H1 (cell line): ENCODE measurements at regions not wholly inside any gene's neighbourhood (a gene's known extent, or its start where the extent isn't known, plus 50 kb on each side); places are given as distances from the start of the nearest gene placed in this dataset.

Source experiments
- BCL11A ChIP-seq, 2 experiments: IDR thresholded peaks; one replicate each; pipeline ENCODE4 v1.6.1; 2011; ENCODE audit warnings: low read depth in 2 of 2, low read length in 2 of 2, mild to moderate bottlenecking in 2 of 2
- CTCF ChIP-seq, 3 experiments: IDR thresholded peaks; 1 replicate in 2 of 3; 2 replicates in 1 of 3; pipeline versions ENCODE4 v1.5.1 to v1.6.1; 2011; ENCODE audit warnings: low read length in 3 of 3, mild to moderate bottlenecking in 3 of 3, inconsistent platforms in 2 of 3, low read depth in 1 of 3, moderate library complexity in 1 of 3; ENCODE audit not compliant: insufficient read depth in 1 of 3; ENCODE audit errors: control extremely low read depth in 1 of 3
- EP300 ChIP-seq, 2 experiments: IDR thresholded peaks; 1 replicate in 1 of 2; 2 replicates in 1 of 2; pipeline ENCODE4 v1.6.1; 2011 to 2012; ENCODE audit warnings: low read depth in 2 of 2, low read length in 2 of 2, mild to moderate bottlenecking in 2 of 2, borderline replicate concordance in 1 of 2, inconsistent platforms in 1 of 2, moderate library complexity in 1 of 2
- FOSL1 ChIP-seq: IDR thresholded peaks from 2 replicates; pipeline ENCODE4 v1.6.1; 2011; ENCODE audit warnings: mild to moderate bottlenecking, low read depth, low read length, moderate library complexity; ENCODE audit not compliant: insufficient read depth
- GABPA ChIP-seq: IDR thresholded peaks from 2 replicates; pipeline ENCODE4 v1.6.1; 2011; ENCODE audit warnings: mild to moderate bottlenecking, low read length, moderate library complexity, borderline replicate concordance; ENCODE audit not compliant: insufficient read depth
- HDAC6 ChIP-seq: IDR thresholded peaks from one replicate; pipeline ENCODE4 v1.7.1; 2012; ENCODE audit warnings: low read depth, mild to moderate bottlenecking, inconsistent platforms, low read length, moderate library complexity
- MAX ChIP-seq: IDR thresholded peaks from 2 replicates; pipeline ENCODE4 v1.6.1; 2012; ENCODE audit warnings: inconsistent platforms
- POLR2A ChIP-seq, 2 experiments: IDR thresholded peaks; 1 replicate in 1 of 2; 2 replicates in 1 of 2; pipeline ENCODE4 v1.6.1; 2011; ENCODE audit warnings: low read depth in 2 of 2, low read length in 2 of 2, mild to moderate bottlenecking in 2 of 2; ENCODE audit errors: control extremely low read depth in 1 of 2
- SIN3A ChIP-seq, 2 experiments: IDR thresholded peaks in 1 of 2; conservative IDR thresholded peaks in 1 of 2; 2 replicates each; pipeline ENCODE4 v1.6.1; 2011 to 2012; ENCODE audit warnings: low read length in 2 of 2, improper control_type of control experiment in 1 of 2, low read depth in 1 of 2, mild to moderate bottlenecking in 1 of 2
- SP4 ChIP-seq: IDR thresholded peaks from 2 replicates; pipeline ENCODE4 v1.6.1; 2012; ENCODE audit warnings: low read length, inconsistent platforms
- TAF1 ChIP-seq: IDR thresholded peaks from 2 replicates; pipeline ENCODE4 v1.6.1; 2011; ENCODE audit warnings: mild to moderate bottlenecking, low read depth, low read length

GRCh38 chr20:7264137-7264536 lies 496.7 kb downstream of the BMP2 start:
- TF ChIP-seq HDAC6: no peak
- no peak for TF ChIP-seq POLR2A (IDR thresholded peaks at IDR 0.05; ENCODE audit: control extremely low read depth in 1 of 2, low read depth in 2 of 2, low read length in 2 of 2)
- TF ChIP-seq CTCF (IDR thresholded peaks at IDR 0.05; ENCODE audit: control extremely low read depth in 1 of 3, insufficient read depth in 1 of 3, low read depth in 1 of 3, low read length in 3 of 3): no peak
- TF ChIP-seq SP4: no peak
- TF ChIP-seq BCL11A (IDR thresholded peaks at IDR 0.05; ENCODE audit: low read depth in 2 of 2, low read length in 2 of 2): no peak
- TF ChIP-seq FOSL1: no peak
- no peak for TF ChIP-seq TAF1
- no peak for TF ChIP-seq EP300 (IDR thresholded peaks at IDR 0.05; ENCODE audit: borderline replicate concordance in 1 of 2, low read depth in 2 of 2, low read length in 2 of 2)
- TF ChIP-seq MAX: no peak
- no peak for TF ChIP-seq SIN3A (conservative IDR thresholded peaks at IDR 0.05 in 1 of 2, IDR thresholded peaks at IDR 0.05 in 1 of 2; ENCODE audit: low read depth in 1 of 2, low read length in 2 of 2)
- no peak for TF ChIP-seq GABPA
